GM12878 (cell line): ENCODE measurements at regions not wholly inside any gene's neighbourhood (a gene's known extent, or its start where the extent isn't known, plus 50 kb on each side); places are given as distances from the start of the nearest gene placed in this dataset.

Experiments
- ATAC-seq: fragments of 200-7000 bp; cut with Tn5 transposase; 3 replicates; pipeline ENCODE4 v1.9.1; 2020; ENCODE audit warnings: mild to moderate bottlenecking, moderate library complexity
- BruUV-seq: library from RNA; stranded (reverse); fragments of 400-500 nt; replicated peaks from 2 replicates; lab custom pipeline; 2021; lab: Mats Ljungman, UMichigan
- CTCF ChIA-PET: fragments of 300-600 bp; sonication (Branson Sonifier 250); formaldehyde crosslinking; extraction: SDS; loops from one replicate; lab custom pipeline; 2021; ENCODE audit warnings: inconsistent platforms; lab: Yijun Ruan, JAX
- POLR2A ChIA-PET: fragments of 350-600 bp; formaldehyde crosslinking; extraction: SDS; loops from one replicate; lab custom pipeline; 2021; ENCODE audit warnings: inconsistent platforms; lab: Charles Lee
- RAD21 ChIA-PET: fragments of 300-600 bp; sonication (Branson Sonifier 250); formaldehyde crosslinking; loops from one replicate; lab custom pipeline; 2023; ENCODE audit warnings: antibody characterized with exemption; ENCODE audit not compliant: unreplicated experiment; lab: Charles Lee
- SMC1A ChIA-PET: fragments of 300-600 bp; sonication (Branson Sonifier 250); formaldehyde crosslinking; loops from one replicate; lab custom pipeline; 2023; ENCODE audit not compliant: unreplicated experiment, uncharacterized antibody; lab: Charles Lee
- DNase-seq: peaks from one replicate; pipeline ENCODE4 v3.0.0-alpha.2; 2011; ENCODE audit warnings: low read depth, low spot score
- FAIRE-seq: peaks from 3 replicates; lab custom pipeline; 2011; peaks lifted over from hg19 to GRCh38; lab: Jason Lieb, UNC
- H2AFZ ChIP-seq: 2 replicates; pipeline ENCODE4 v1.6.0; 2011; ENCODE audit warnings: low read depth, low read length, control low read depth; ENCODE audit not compliant: control insufficient read depth
- H3K27ac ChIP-seq: 2 replicates; pipeline ENCODE4 v1.5.1; 2011; ENCODE audit warnings: control low read depth; ENCODE audit not compliant: control insufficient read depth, insufficient read depth
- H3K27me3 ChIP-seq, 2 experiments: replicated peaks in 1 of 2; 2 replicates each; pipeline versions ENCODE4 v1.6.0 to v1.6.1; 2011; ENCODE audit warnings: low read length in 1 of 2; ENCODE audit not compliant: control insufficient read depth in 2 of 2, insufficient read depth in 2 of 2
- H3K36me3 ChIP-seq, 2 experiments: 2 replicates each; pipeline ENCODE4 v1.5.1; 2011; ENCODE audit warnings: low read length in 1 of 2; ENCODE audit not compliant: control insufficient read depth in 2 of 2, insufficient read depth in 2 of 2
- H3K4me1 ChIP-seq: 2 replicates; pipeline ENCODE4 v1.6.1; 2011; ENCODE audit warnings: mild to moderate bottlenecking, low read length, moderate library complexity, mixed read lengths; ENCODE audit not compliant: control insufficient read depth, insufficient read depth
- H3K4me2 ChIP-seq: 2 replicates; pipeline ENCODE4 v1.6.0; 2011; ENCODE audit warnings: control low read depth; ENCODE audit not compliant: control insufficient read depth, insufficient read depth
- H3K4me3 ChIP-seq: fragments of 200-600 bp; sonication (generic); 2 replicates; pipeline ENCODE4 v1.5.1; 2016
- H3K79me2 ChIP-seq: 2 replicates; pipeline ENCODE4 v1.6.0; 2011; ENCODE audit warnings: low read length; ENCODE audit not compliant: control insufficient read depth, insufficient read depth
- H3K9ac ChIP-seq: 2 replicates; pipeline ENCODE4 v1.8.0; 2011; ENCODE audit warnings: low read length, control low read depth, mixed read lengths; ENCODE audit not compliant: control insufficient read depth, insufficient read depth
- H3K9me3 ChIP-seq: replicated peaks from 3 replicates; pipeline ENCODE4 v1.5.1; 2011; ENCODE audit warnings: mild to moderate bottlenecking, low read length; ENCODE audit not compliant: control insufficient read depth, insufficient read depth
- H4K20me1 ChIP-seq: 2 replicates; pipeline ENCODE4 v1.6.0; 2011; ENCODE audit not compliant: control insufficient read depth, insufficient read depth
- CEBPB ChIP-seq, 2 experiments: fragments of 150-350 bp in 1 of 2; IDR thresholded peaks; 2 replicates each; pipeline ENCODE4 v1.6.1; 2012 to 2014; ENCODE audit warnings: low read depth in 2 of 2, low read length in 2 of 2, borderline replicate concordance in 1 of 2, inconsistent platforms in 1 of 2
- CREM ChIP-seq: IDR thresholded peaks from 2 replicates; pipeline ENCODE4 v1.6.1; 2014; ENCODE audit warnings: antibody characterized with exemption, low read depth
- POLR2AphosphoS5 ChIP-seq: IDR thresholded peaks from 2 replicates; pipeline ENCODE4 v1.6.1; 2011; ENCODE audit warnings: mild to moderate bottlenecking, low read length, inconsistent platforms
- SUZ12 ChIP-seq: fragments of 200-600 bp; sonication (generic); IDR thresholded peaks from one replicate; pipeline ENCODE4 v1.6.1; 2018; ENCODE audit warnings: antibody characterized with exemption, mild to moderate bottlenecking; ENCODE audit not compliant: unreplicated experiment
- USF2 ChIP-seq: IDR thresholded peaks from 2 replicates; pipeline ENCODE4 v1.6.1; 2011; ENCODE audit warnings: low read depth, low read length, improper control_type of control experiment, borderline replicate concordance
- ZBTB40 ChIP-seq: fragments of 450-650 bp; IDR thresholded peaks from 2 replicates; pipeline ENCODE4 v1.6.1; 2016; ENCODE audit warnings: mild to moderate bottlenecking, moderate library complexity, borderline replicate concordance
- in situ Hi-C: fragments of 300-500 bp; cut with MboI; formaldehyde crosslinking; loops from 9 replicates; pipeline ENCODE4 v1.14.3; 2018; ENCODE audit warnings: mixed read lengths
- intact Hi-C: fragments of 100-400 bp; cut with micrococcal nuclease; formaldehyde crosslinking; loops from one replicate; pipeline ENCODE4 v1.14.2; 2022; ENCODE audit not compliant: unreplicated experiment

GRCh38 chr14:84694161-84694560, 835.8 kb upstream of the FLRT2 start:
- Histone ChIP-seq H3K79me2 (no peaks in the 10 kb centered on the region), H2AFZ (no peak overlapping the region), H3K4me1 (no peaks in the 10 kb centered on the region), H3K4me3 (no peak overlapping the region), H3K4me2 (no peak overlapping the region), H3K36me3 (no peaks in the 10 kb centered on the region), H3K27ac (no peak overlapping the region), H3K27me3 (no peaks in the 10 kb centered on the region), H3K9ac (no peak overlapping the region), H3K9me3 (no peaks in the 10 kb centered on the region), H4K20me1 (no peaks in the 10 kb centered on the region)
- ChIA-PET POLR2A (no interaction called here), RAD21 (no interaction called here), SMC1A (no interaction called here), CTCF (no interaction called here)
- intact Hi-C loops = no loop called here
- DNase-seq = no peak
- ATAC-seq = no peak
- no TSS peak for BruUV-seq
- no peak for FAIRE-seq
- no peak for TF ChIP-seq POLR2AphosphoS5
- no peak for TF ChIP-seq CEBPB (IDR thresholded peaks at IDR 0.05; ENCODE audit: borderline replicate concordance in 1 of 2, low read depth in 2 of 2, low read length in 2 of 2)
- TF ChIP-seq ZBTB40 = no peak
- no peak for TF ChIP-seq SUZ12
- no peak for TF ChIP-seq USF2
- TF ChIP-seq CREM = no peak
- in situ Hi-C loops = no loop called here
